Immature natural killer cell (primary cell): ENCODE measurements at regions not wholly inside any gene's neighbourhood (a gene's known extent, or its start where the extent isn't known, plus 50 kb on each side); places are given as distances from the start of the nearest gene placed in this dataset.

Source experiments
- DNase-seq, 3 donors: peaks; one replicate each; pipeline ENCODE4 v3.0.0; 2022; ENCODE audit warnings: mixed read lengths in 1 of 3
- H3K27ac Mint-ChIP-seq, 6 donors: one replicate each; pipeline ENCODE4 v1.8.0; 2020; ENCODE audit warnings: mixed read lengths in 6 of 6, mild to moderate bottlenecking in 5 of 6, inconsistent platforms in 4 of 6, moderate library complexity in 3 of 6
- H3K27me3 Mint-ChIP-seq, 3 donors: one replicate each; pipeline ENCODE4 v1.8.0; 2020 to 2021; ENCODE audit warnings: low read depth in 3 of 3, mild to moderate bottlenecking in 3 of 3, mixed read lengths in 3 of 3, moderate library complexity in 3 of 3, inconsistent platforms in 1 of 3
- H3K36me3 Mint-ChIP-seq, 3 donors: one replicate each; pipeline ENCODE4 v1.8.0; 2020; ENCODE audit warnings: mixed read lengths in 3 of 3, inconsistent platforms in 2 of 3, mild to moderate bottlenecking in 2 of 3
- H3K4me1 Mint-ChIP-seq, 2 donors: one replicate each; pipeline ENCODE4 v1.8.0; 2020; ENCODE audit warnings: inconsistent platforms in 2 of 2, mild to moderate bottlenecking in 2 of 2, mixed read lengths in 2 of 2, moderate library complexity in 1 of 2
- H3K4me3 Mint-ChIP-seq, 5 donors: one replicate each; pipeline ENCODE4 v1.8.0; 2020; ENCODE audit warnings: mild to moderate bottlenecking in 5 of 5, mixed read lengths in 5 of 5, inconsistent platforms in 3 of 5, moderate library complexity in 3 of 5
- H3K9me3 Mint-ChIP-seq, 6 donors: one replicate each; pipeline ENCODE4 v1.8.0; 2020; ENCODE audit warnings: mild to moderate bottlenecking in 6 of 6, mixed read lengths in 6 of 6, inconsistent platforms in 4 of 6, moderate library complexity in 3 of 6

GRCh38 chr11:23087407-23087806 is 227.1 kb upstream of the CCDC179 start:
- Mint-ChIP-seq H3K27ac (no peak overlapping the region), H3K4me1 (no peaks in the 10 kb centered on the region), H3K36me3 (no peaks in the 10 kb centered on the region), H3K4me3 (no peak overlapping the region), H3K9me3 (no peaks in the 10 kb centered on the region), H3K27me3 (peaks cover 0 to 4% (median 0%) of the 10 kb centered on the region in 3 donors)
- DNase-seq, result no peak

GRCh38 chr11:23090659-23091058 is 230.4 kb upstream of the CCDC179 start:
- H3K27ac Mint-ChIP-seq, result no peak overlapping the region
- H3K27me3 Mint-ChIP-seq, result peaks cover 0 to 2% (median 1%) of the 10 kb centered on the region in 3 donors
- no peaks in the 10 kb centered on the region for H3K36me3 Mint-ChIP-seq
- H3K4me3 Mint-ChIP-seq, result no peak overlapping the region
- H3K4me1 Mint-ChIP-seq, result peaks cover 8 to 10% of the 10 kb centered on the region in 2 donors
- no peak for DNase-seq
- no peaks in the 10 kb centered on the region for H3K9me3 Mint-ChIP-seq

GRCh38 chr11:23095650-23096189 is 235.4 kb upstream of the CCDC179 start:
- Mint-ChIP-seq H3K27me3 (peaks cover 0 to 2% (median 0%) of the 10 kb centered on the region in 3 donors), H3K4me3 (peak overlapping the region in 2 of 5 donors; percentile 28 to 43), H3K4me1 (peaks cover 16% of the 10 kb centered on the region in 2 donors), H3K27ac (peak overlapping the region in 5 of 6 donors; percentile 9 to 39 (median 13)), H3K9me3 (peaks cover 0 to 3% (median 0%) of the 10 kb centered on the region in 6 donors), H3K36me3 (peaks cover 0 to 5% (median 0%) of the 10 kb centered on the region in 3 donors)
- peak in 1 of 3 donors; percentile 15 for DNase-seq

DNA sequence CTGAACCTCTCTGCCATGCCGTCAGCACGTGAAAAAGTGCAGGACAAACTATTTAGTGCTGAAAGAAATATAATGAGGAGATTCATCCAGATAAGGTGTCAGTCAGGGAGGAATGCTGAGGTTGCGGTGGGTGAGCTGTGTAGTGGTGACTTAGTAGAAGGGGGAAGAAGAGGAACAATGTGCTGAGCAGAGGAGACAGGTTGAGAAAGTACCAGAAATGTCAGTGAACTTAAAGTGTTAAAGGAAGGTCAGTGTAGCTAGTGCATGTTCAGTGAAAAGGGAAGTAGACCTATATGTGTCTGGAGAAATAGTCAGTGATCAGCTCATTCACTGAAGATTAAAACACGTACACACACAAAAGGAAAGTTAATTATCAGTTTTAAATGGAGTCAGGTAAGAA is 237.6 kb upstream of the CCDC179 start:
- no peak overlapping the region for H3K4me3 Mint-ChIP-seq
- peaks cover 0 to 5% (median 3%) of the 10 kb centered on the region in 3 donors for H3K36me3 Mint-ChIP-seq
- H3K27ac Mint-ChIP-seq, result peak overlapping the region in 1 of 6 donors; percentile 13
- H3K9me3 Mint-ChIP-seq, result peaks cover 0 to 3% (median 0%) of the 10 kb centered on the region in 6 donors
- H3K27me3 Mint-ChIP-seq, result peaks cover 0 to 2% (median 2%) of the 10 kb centered on the region in 3 donors
- peaks cover 16% of the 10 kb centered on the region in 2 donors for H3K4me1 Mint-ChIP-seq
- DNase-seq, result no peak

DNA sequence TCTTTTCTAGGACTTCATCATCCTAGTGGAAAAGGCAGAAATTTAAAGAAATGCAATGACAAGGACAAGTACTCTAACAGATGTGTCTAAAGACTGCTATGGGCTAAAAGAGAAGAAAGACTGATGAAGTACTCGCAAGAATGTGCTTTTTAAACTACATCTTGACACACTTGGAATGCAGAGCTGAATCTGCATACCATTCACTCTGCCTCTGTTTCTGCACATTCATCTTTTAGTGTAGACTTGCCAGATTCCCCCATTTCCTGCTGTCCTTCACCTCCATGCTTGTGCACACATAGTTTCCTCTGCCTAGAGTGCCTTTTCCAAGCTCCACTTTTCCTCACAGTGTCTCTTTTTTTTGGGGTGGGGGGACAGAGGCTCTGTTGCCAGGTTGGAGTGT is 239.0 kb upstream of the CCDC179 start:
- Mint-ChIP-seq H3K4me1 (peaks cover 16% of the 10 kb centered on the region in 2 donors), H3K9me3 (peaks cover 0 to 3% (median 0%) of the 10 kb centered on the region in 6 donors), H3K27ac (no peak overlapping the region), H3K36me3 (peaks cover 0 to 5% (median 3%) of the 10 kb centered on the region in 3 donors), H3K4me3 (no peak overlapping the region), H3K27me3 (peaks cover 0 to 2% (median 2%) of the 10 kb centered on the region in 3 donors)
- DNase-seq, result no peak

DNA sequence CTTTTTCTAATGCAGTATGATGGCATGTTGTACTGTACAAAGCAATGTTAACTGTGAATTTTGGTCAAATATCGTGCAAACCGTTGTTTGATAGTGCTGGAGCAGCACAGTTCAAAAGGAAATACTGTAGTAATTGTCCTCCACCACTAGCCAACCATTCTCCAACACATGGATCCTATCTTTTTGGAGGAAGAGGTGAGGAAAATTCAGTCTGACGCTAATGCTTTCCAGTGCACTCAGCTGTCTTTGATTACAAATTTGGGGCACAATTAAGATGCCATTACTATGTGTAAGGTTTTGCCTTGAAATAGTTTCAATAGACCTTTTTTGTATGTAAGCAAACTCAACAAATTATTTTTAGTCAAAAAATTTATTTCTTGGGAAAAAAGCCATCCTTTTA is 240.5 kb upstream of the CCDC179 start:
- H3K36me3 Mint-ChIP-seq, result peaks cover 0 to 5% (median 3%) of the 10 kb centered on the region in 3 donors
- H3K4me3 Mint-ChIP-seq, result no peak overlapping the region
- peaks cover 5 to 7% of the 10 kb centered on the region in 2 donors for H3K4me1 Mint-ChIP-seq
- H3K9me3 Mint-ChIP-seq, result peaks cover 0 to 3% (median 0%) of the 10 kb centered on the region in 6 donors
- peaks cover 0 to 2% (median 0%) of the 10 kb centered on the region in 3 donors for H3K27me3 Mint-ChIP-seq
- no peak overlapping the region for H3K27ac Mint-ChIP-seq
- DNase-seq, result no peak

GRCh38 chr11:23103416-23103815 is 243.1 kb upstream of the CCDC179 start:
- H3K9me3 Mint-ChIP-seq, result peaks cover 0 to 3% (median 0%) of the 10 kb centered on the region in 6 donors
- peaks cover 0 to 5% (median 3%) of the 10 kb centered on the region in 3 donors for H3K36me3 Mint-ChIP-seq
- no peaks in the 10 kb centered on the region for H3K4me1 Mint-ChIP-seq
- H3K4me3 Mint-ChIP-seq, result no peak overlapping the region
- peaks cover 0 to 2% (median 0%) of the 10 kb centered on the region in 3 donors for H3K27me3 Mint-ChIP-seq
- no peak overlapping the region for H3K27ac Mint-ChIP-seq
- no peak for DNase-seq

- Mint-ChIP-seq H3K9me3 (peaks cover 1 to 4% (median 3%) of the 10 kb centered on the region in 6 donors), H3K27ac (no peak overlapping the region), H3K4me3 (no peak overlapping the region), H3K36me3 (peaks cover 0 to 5% (median 2%) of the 10 kb centered on the region in 3 donors), H3K27me3 (peaks cover 0 to 1% (median 0%) of the 10 kb centered on the region in 3 donors), H3K4me1 (peaks cover 12 to 18% of the 10 kb centered on the region in 2 donors)
- no peak for DNase-seq
These were observed 251.3 kb upstream of the CCDC179 start for GRCh38 chr11:23111527-23111926.

GRCh38 chr11:23112390-23112789 is 252.1 kb upstream of the CCDC179 start:
- no peak overlapping the region for H3K4me3 Mint-ChIP-seq
- H3K4me1 Mint-ChIP-seq, result peaks cover 12 to 18% of the 10 kb centered on the region in 2 donors
- no peak for DNase-seq
- H3K27ac Mint-ChIP-seq, result no peak overlapping the region
- H3K36me3 Mint-ChIP-seq, result peaks cover 4 to 10% (median 6%) of the 10 kb centered on the region in 3 donors
- peaks cover 0 to 1% (median 0%) of the 10 kb centered on the region in 3 donors for H3K27me3 Mint-ChIP-seq
- peaks cover 6 to 12% (median 8%) of the 10 kb centered on the region in 6 donors for H3K9me3 Mint-ChIP-seq

DNA sequence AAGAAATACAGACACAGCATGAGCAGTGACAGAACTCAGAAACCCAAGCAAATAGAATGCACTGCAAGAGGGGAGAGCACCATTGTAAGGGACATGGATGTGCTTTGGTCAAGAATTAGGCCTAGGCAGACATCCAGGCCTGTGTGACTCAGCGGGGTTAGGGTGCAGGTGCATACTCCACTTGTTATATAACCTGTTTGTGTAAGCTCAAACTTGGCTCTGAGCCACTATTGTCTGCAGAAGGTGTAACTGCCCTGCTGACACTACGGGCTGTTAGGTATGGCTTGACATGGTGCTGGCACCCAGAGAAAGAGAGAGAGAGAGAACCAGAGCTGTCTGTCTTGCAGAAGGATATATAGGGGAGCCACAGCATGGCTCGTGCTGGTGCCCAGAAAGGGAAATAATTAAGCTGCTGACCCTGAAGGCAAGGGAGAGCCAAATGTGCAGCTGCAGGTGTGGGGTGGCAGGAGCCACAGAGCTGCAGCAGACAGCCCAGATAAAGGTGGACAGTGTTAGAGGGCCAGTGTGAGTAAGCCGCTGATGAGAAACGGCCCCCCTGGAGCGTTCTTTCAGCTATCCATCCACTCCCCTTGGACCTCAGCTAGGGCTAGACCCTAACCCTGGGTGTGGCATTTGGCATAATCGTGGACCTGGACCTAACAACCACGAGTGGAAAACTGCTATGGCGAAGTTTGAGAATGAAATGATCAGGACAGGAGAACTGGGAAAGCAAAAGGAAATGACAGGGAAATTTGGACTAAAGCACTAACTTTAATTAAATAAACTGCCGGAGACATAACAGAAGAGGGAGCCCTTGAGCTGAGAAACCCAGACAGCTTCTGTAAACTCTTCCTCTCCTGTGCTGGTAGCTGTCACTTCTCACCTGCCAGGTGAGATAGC is 253.0 kb upstream of the CCDC179 start:
- Mint-ChIP-seq H3K4me1 (peaks cover 12 to 18% of the 10 kb centered on the region in 2 donors), H3K27ac (peak overlapping the region in 1 of 6 donors; percentile 64), H3K36me3 (peaks cover 4 to 10% (median 6%) of the 10 kb centered on the region in 3 donors), H3K9me3 (peaks cover 7 to 15% (median 8%) of the 10 kb centered on the region in 6 donors), H3K27me3 (peaks cover 0 to 1% (median 0%) of the 10 kb centered on the region in 3 donors), H3K4me3 (peak overlapping the region in 1 of 5 donors; percentile 66)
- peak; percentile 41 to 54 (median 43) for DNase-seq

DNA sequence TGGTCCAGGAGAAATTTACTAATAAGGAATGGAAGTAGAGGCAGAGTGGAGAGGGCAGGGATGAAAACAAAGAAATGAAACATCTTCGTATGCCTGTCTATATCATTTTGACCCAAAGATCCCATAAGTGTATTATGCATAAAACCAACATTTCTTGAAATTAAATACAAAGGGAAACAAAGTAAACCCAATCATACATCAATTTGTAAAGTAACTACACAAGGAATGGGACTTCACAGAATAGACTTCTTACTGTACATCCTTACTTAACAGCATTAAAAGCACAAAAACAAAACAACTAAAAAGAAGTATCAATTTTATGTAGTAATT is 253.6 kb upstream of the CCDC179 start:
- H3K4me3 Mint-ChIP-seq, result peak overlapping the region in 1 of 5 donors; percentile 66
- H3K9me3 Mint-ChIP-seq, result peaks cover 7 to 15% (median 8%) of the 10 kb centered on the region in 6 donors
- no peak for DNase-seq
- peaks cover 4 to 10% (median 6%) of the 10 kb centered on the region in 3 donors for H3K36me3 Mint-ChIP-seq
- peak overlapping the region in 1 of 6 donors; percentile 64 for H3K27ac Mint-ChIP-seq
- peaks cover 0 to 1% (median 0%) of the 10 kb centered on the region in 3 donors for H3K27me3 Mint-ChIP-seq
- H3K4me1 Mint-ChIP-seq, result peaks cover 12 to 18% of the 10 kb centered on the region in 2 donors

DNA sequence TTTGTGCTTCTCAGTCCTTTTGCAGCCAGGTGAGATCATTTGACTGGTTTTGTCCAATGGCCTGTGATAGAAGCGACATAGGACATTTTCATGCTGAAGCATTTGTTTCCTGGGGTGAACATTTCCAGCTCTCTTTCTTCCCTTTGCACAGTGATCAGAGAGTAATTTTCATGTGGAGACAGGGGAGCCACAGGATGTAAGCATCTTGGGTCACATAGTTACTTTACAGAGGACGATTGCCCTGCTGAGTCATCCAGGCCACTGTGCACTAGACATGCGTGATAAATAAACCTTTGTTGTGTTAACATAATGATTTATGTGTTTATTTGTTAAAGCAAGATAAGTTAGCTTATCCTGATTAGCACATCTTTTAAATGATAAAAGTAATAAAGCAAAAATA is 263.5 kb upstream of the CCDC179 start:
- Mint-ChIP-seq H3K36me3 (peaks cover 0 to 6% (median 0%) of the 10 kb centered on the region in 3 donors), H3K4me3 (no peak overlapping the region), H3K27ac (peak overlapping the region in 1 of 6 donors; percentile 68), H3K27me3 (peaks cover 0 to 2% (median 0%) of the 10 kb centered on the region in 3 donors), H3K4me1 (peaks cover 0 to 5% of the 10 kb centered on the region in 2 donors), H3K9me3 (no peaks in the 10 kb centered on the region)
- no peak for DNase-seq

GRCh38 chr11:23124249-23124648 is 264.0 kb upstream of the CCDC179 start:
- no peaks in the 10 kb centered on the region for H3K9me3 Mint-ChIP-seq
- H3K4me3 Mint-ChIP-seq, result no peak overlapping the region
- H3K4me1 Mint-ChIP-seq, result peaks cover 2 to 10% of the 10 kb centered on the region in 2 donors
- H3K27ac Mint-ChIP-seq, result no peak overlapping the region
- peaks cover 0 to 5% (median 0%) of the 10 kb centered on the region in 3 donors for H3K36me3 Mint-ChIP-seq
- H3K27me3 Mint-ChIP-seq, result peaks cover 0 to 2% (median 2%) of the 10 kb centered on the region in 3 donors
- DNase-seq, result no peak

DNA sequence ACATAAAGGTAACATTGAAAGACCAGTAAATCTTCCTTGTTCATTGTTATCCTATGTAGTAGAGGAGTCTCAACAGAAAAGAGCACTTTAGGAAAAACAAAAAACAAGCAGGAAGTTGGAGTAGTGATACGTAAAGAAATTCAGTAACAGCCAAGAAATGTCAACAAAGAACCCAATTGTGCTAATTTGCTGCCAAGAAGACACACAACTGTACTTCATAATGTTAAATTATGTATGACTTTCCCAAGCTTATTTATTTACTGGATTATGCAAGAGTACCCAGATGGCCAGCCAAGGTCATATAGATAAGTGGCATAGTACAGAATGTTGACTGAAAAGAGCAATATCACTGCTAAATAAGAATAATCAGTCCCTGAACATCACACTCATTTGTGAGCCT is 264.7 kb upstream of the CCDC179 start:
- Mint-ChIP-seq H3K4me3 (no peak overlapping the region), H3K4me1 (peaks cover 6 to 15% of the 10 kb centered on the region in 2 donors), H3K27me3 (peaks cover 0 to 2% (median 2%) of the 10 kb centered on the region in 3 donors), H3K36me3 (no peaks in the 10 kb centered on the region), H3K9me3 (no peaks in the 10 kb centered on the region), H3K27ac (no peak overlapping the region)
- DNase-seq, result no peak
